ENCODE measurements at regions not wholly inside any gene's neighbourhood (a gene's known extent, or its start where the extent isn't known, plus 50 kb on each side); places are given as distances from the start of the nearest gene placed in this dataset.
"Not testable (repeated sequence)": the region's sequence is repeated elsewhere in the genome, so short reads cannot be mapped to it uniquely, and the experiment has no call there.

GRCh38 chr6:113786168-113786567, 71.0 kb upstream of the MARCKS start:
- no peak overlapping the region for H3K9ac ChIP-seq (ENCODE audit: low read length)
- intact Hi-C loops (cut with micrococcal nuclease): no loop called here
- ChIA-PET RAD21 (ENCODE audit: low non-redundant PET in 1 of 2, low total read pairs in 2 of 2, uncharacterized antibody in 2 of 2, unreplicated experiment in 2 of 2) (no interaction called here), POLR2A (no interaction called here), CTCF (no interaction called here)
- no peaks in the 10 kb centered on the region for H4K20me1 ChIP-seq (ENCODE audit: insufficient read depth)
- no TSS peak for BruUV-seq (replicated peaks)
- ATAC-seq (no peak), DNase-seq (ENCODE audit: low read depth, low spot score) (peak; percentile 3)
- H3K4me3 ChIP-seq (replicated peaks in 1 of 2; ENCODE audit: low read depth in 1 of 2, low read length in 2 of 2): no peak overlapping the region
- TF ChIP-seq POLR2AphosphoS5 (IDR thresholded peaks at IDR 0.05; ENCODE audit: low read depth, low read length) (no peak), SRF (IDR thresholded peaks at IDR 0.05; ENCODE audit: low read depth) (no peak), YY1 (IDR thresholded peaks at IDR 0.05; ENCODE audit: extremely low read depth, insufficient replicate concordance, low read depth, low read length) (no peak), SP1 (IDR thresholded peaks at IDR 0.05; ENCODE audit: low read depth) (peak; percentile 15; the same call in 1 of the 2 replicates), FOSL1 (IDR thresholded peaks at IDR 0.05; ENCODE audit: low read depth) (no peak), JUND (IDR thresholded peaks at IDR 0.05) (no peak), CBX3 (IDR thresholded peaks at IDR 0.05; ENCODE audit: low read depth) (no peak)
- H3K9me2 ChIP-seq (ENCODE audit: insufficient read depth): no peaks in the 10 kb centered on the region
- H3K79me2 ChIP-seq (ENCODE audit: insufficient read depth, low read length): no peaks in the 10 kb centered on the region
- H2AFZ ChIP-seq (ENCODE audit: low read depth, low read length, poor library complexity, severe bottlenecking): peak overlapping the region; percentile 68
- no peaks in the 10 kb centered on the region for H3K36me3 ChIP-seq (ENCODE audit: control insufficient read depth in 1 of 2, insufficient read depth in 2 of 2, low read length in 2 of 2)
- no peak overlapping the region for H3K27ac ChIP-seq (ENCODE audit: low read depth, low read length)
- no peaks in the 10 kb centered on the region for H3K9me3 ChIP-seq (ENCODE audit: control insufficient read depth in 1 of 2, insufficient read depth in 1 of 2, low read depth in 1 of 2, low read length in 2 of 2)
- no peaks in the 10 kb centered on the region for H3K27me3 ChIP-seq (ENCODE audit: insufficient read depth, low read length)
- H3K4me1 ChIP-seq (ENCODE audit: control insufficient read depth in 1 of 2, insufficient read depth in 2 of 2, low read length in 2 of 2): peaks cover 0 to 7% of the 10 kb centered on the region in 2 experiments; a peak in 2 of 4 replicates
- peak overlapping the region; percentile 29 for H3K4me2 ChIP-seq (ENCODE audit: low read length)

- Histone ChIP-seq H3K9me3 (ENCODE audit: control insufficient read depth in 1 of 2, insufficient read depth in 1 of 2, low read depth in 1 of 2, low read length in 2 of 2) (no peaks in the 10 kb centered on the region), H3K9me2 (ENCODE audit: insufficient read depth) (no peaks in the 10 kb centered on the region), H3K27ac (ENCODE audit: low read depth, low read length) (no peak overlapping the region), H3K4me3 (replicated peaks in 1 of 2; ENCODE audit: low read depth in 1 of 2, low read length in 2 of 2) (no peak overlapping the region), H3K4me2 (ENCODE audit: low read length) (no peak overlapping the region), H4K20me1 (ENCODE audit: insufficient read depth) (no peaks in the 10 kb centered on the region), H3K79me2 (ENCODE audit: insufficient read depth, low read length) (no peaks in the 10 kb centered on the region), H3K4me1 (ENCODE audit: control insufficient read depth in 1 of 2, insufficient read depth in 2 of 2, low read length in 2 of 2) (peaks cover 0 to 7% of the 10 kb centered on the region in 2 experiments; a peak in 2 of 4 replicates), H3K36me3 (ENCODE audit: control insufficient read depth in 1 of 2, insufficient read depth in 2 of 2, low read length in 2 of 2) (no peaks in the 10 kb centered on the region), H3K9ac (ENCODE audit: low read length) (no peak overlapping the region), H2AFZ (ENCODE audit: low read depth, low read length, poor library complexity, severe bottlenecking) (no peak overlapping the region), H3K27me3 (ENCODE audit: insufficient read depth, low read length) (no peaks in the 10 kb centered on the region)
- BruUV-seq (replicated peaks): no TSS peak
- ATAC-seq (no peak), DNase-seq (ENCODE audit: low read depth, low spot score) (no peak)
- ChIA-PET POLR2A (no interaction called here), CTCF (no interaction called here), RAD21 (ENCODE audit: low non-redundant PET in 1 of 2, low total read pairs in 2 of 2, uncharacterized antibody in 2 of 2, unreplicated experiment in 2 of 2) (no interaction called here)
- TF ChIP-seq ZFX (IDR thresholded peaks at IDR 0.05): no peak
- no peak for TF ChIP-seq ELF1 (IDR thresholded peaks at IDR 0.05; ENCODE audit: borderline replicate concordance, low read depth)
- TF ChIP-seq MAX (IDR thresholded peaks at IDR 0.05): no peak
- intact Hi-C loops (cut with micrococcal nuclease): no loop called here
Observed at GRCh38 chr6:113788586-113788985, 68.6 kb upstream of the MARCKS start.

- CTCF ChIA-PET; H3K9me3 ChIP-seq (ENCODE audit: control insufficient read depth in 1 of 2, insufficient read depth in 1 of 2, low read depth in 1 of 2, low read length in 2 of 2); H2AFZ ChIP-seq (ENCODE audit: low read depth, low read length, poor library complexity, severe bottlenecking); H3K27me3 ChIP-seq (ENCODE audit: insufficient read depth, low read length); H3K79me2 ChIP-seq (ENCODE audit: insufficient read depth, low read length); H3K27ac ChIP-seq (ENCODE audit: low read depth, low read length); BruUV-seq (replicated peaks); ATAC-seq; POLR2A ChIA-PET; H3K4me3 ChIP-seq (replicated peaks in 1 of 2; ENCODE audit: low read depth in 1 of 2, low read length in 2 of 2); RAD21 ChIA-PET (ENCODE audit: low non-redundant PET in 1 of 2, low total read pairs in 2 of 2, uncharacterized antibody in 2 of 2, unreplicated experiment in 2 of 2); H3K9me2 ChIP-seq (ENCODE audit: insufficient read depth); DNase-seq (ENCODE audit: low read depth, low spot score); H4K20me1 ChIP-seq (ENCODE audit: insufficient read depth); intact Hi-C loops (cut with micrococcal nuclease); H3K4me1 ChIP-seq (ENCODE audit: control insufficient read depth in 1 of 2, insufficient read depth in 2 of 2, low read length in 2 of 2); H3K4me2 ChIP-seq (ENCODE audit: low read length); H3K36me3 ChIP-seq (ENCODE audit: control insufficient read depth in 1 of 2, insufficient read depth in 2 of 2, low read length in 2 of 2); H3K9ac ChIP-seq (ENCODE audit: low read length): not testable (repeated sequence)
Observed at GRCh38 chr6:113791225-113791624, 65.9 kb upstream of the MARCKS start.

DNA sequence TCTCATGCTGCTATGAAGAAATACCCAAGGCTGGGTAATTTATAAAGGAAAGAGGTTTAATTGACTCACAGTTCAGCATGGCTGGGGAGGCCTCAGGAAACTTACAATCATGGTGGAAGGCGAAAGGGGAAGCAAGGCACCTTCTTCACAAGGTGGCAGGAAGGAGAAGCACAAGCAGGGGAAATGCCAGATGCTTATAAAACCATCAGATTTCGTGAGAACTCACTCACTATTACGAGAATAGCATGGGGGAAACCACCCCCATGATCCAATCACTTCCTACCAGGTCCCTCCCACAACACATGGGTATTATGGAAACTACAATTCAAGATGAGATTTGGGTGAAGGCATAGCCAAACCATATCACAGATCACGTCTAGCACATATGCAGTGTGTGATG, 61.8 kb upstream of the MARCKS start:
- H3K4me1 ChIP-seq (ENCODE audit: control insufficient read depth in 1 of 2, insufficient read depth in 2 of 2, low read length in 2 of 2); intact Hi-C loops (cut with micrococcal nuclease); H3K36me3 ChIP-seq (ENCODE audit: control insufficient read depth in 1 of 2, insufficient read depth in 2 of 2, low read length in 2 of 2); H3K4me3 ChIP-seq (replicated peaks in 1 of 2; ENCODE audit: low read depth in 1 of 2, low read length in 2 of 2); ATAC-seq; H3K9me3 ChIP-seq (ENCODE audit: control insufficient read depth in 1 of 2, insufficient read depth in 1 of 2, low read depth in 1 of 2, low read length in 2 of 2); DNase-seq (ENCODE audit: low read depth, low spot score); H3K9ac ChIP-seq (ENCODE audit: low read length); H3K79me2 ChIP-seq (ENCODE audit: insufficient read depth, low read length); H3K4me2 ChIP-seq (ENCODE audit: low read length); H3K27me3 ChIP-seq (ENCODE audit: insufficient read depth, low read length); H2AFZ ChIP-seq (ENCODE audit: low read depth, low read length, poor library complexity, severe bottlenecking); H3K27ac ChIP-seq (ENCODE audit: low read depth, low read length); CTCF ChIA-PET; RAD21 ChIA-PET (ENCODE audit: low non-redundant PET in 1 of 2, low total read pairs in 2 of 2, uncharacterized antibody in 2 of 2, unreplicated experiment in 2 of 2); H3K9me2 ChIP-seq (ENCODE audit: insufficient read depth); H4K20me1 ChIP-seq (ENCODE audit: insufficient read depth); POLR2A ChIA-PET; BruUV-seq (replicated peaks): not testable (repeated sequence)
